ENCODE measurements at regions not wholly inside any gene's neighbourhood (a gene's known extent, or its start where the extent isn't known, plus 50 kb on each side); places are given as distances from the start of the nearest gene placed in this dataset.

DNA sequence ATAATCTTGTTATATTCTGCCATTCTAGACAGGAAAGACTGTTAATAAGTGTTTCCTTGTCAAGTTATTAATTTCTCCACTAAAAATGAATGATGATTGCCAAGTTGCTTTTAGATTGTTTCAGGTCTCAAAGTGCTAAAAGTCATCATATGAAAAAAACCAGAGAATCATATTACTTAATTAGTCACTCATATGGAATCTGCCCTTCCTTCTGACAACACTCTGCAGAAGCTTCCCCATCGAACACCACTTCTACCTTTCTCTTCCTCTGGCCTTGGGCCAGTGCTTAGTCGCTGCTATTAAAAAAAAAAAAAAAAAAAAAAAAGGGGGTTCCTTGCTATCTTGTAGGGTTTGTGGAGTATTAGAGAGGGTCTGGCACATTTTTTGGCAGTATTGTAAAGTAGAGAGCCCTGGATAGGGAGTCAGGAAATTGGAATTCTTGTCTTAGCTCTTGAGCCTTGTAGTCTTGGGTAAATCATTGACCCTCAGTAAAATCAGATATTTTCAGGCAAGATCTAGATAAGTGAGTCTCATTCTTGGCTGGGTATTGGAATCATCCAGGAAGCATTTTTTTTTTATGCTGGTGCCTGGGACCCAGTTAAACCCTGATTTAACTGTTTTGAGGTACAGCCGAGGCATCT is 141.7 kb upstream of the CCDC68 start:
- no peak overlapping the region for H3K4me3 ChIP-seq (ENCODE audit: control insufficient read depth, low read depth, low read length)
- no peak for TF ChIP-seq CTCF (IDR thresholded peaks at IDR 0.05; ENCODE audit: control insufficient read depth, insufficient read depth, low read depth, low read length, missing control alignments)
- no peak for DNase-seq (ENCODE audit: low read depth)

DNA sequence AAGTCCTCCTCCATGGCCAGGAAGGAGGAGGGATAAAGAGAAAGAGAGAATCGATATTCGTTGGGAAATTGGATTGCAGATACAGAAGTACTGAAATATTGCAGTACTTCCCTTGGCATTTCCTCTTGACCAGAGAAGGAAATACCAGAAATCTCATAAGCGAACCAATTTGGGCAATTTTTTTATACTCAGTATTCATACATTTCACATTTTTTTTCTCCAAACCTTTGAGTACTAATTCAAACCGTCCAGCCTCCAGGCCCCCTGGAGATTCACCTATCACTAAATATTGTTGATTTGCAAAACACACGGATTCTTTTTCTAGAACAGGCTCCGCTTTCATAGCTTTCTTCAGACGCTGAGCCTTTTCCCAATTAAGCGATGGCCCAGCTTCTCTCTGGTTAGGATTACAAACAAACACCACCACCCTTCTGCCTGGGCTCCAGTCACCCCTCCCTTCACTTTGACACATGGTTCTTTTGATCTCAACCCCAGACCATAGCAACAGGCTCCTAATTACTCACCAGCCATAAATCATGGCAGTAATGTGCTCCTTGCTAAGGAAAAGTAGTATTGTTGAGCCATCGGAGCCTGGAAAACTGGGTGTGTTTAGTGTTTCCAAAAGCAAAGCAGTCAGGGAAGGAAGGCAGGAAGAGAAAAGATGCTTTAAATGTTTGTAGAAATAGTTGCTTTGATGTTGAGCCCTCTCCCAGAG is 138.4 kb upstream of the CCDC68 start:
- H3K4me3 ChIP-seq (ENCODE audit: control insufficient read depth, low read depth, low read length), result no peak overlapping the region; the same call in 1 of the 2 replicates
- TF ChIP-seq CTCF (IDR thresholded peaks at IDR 0.05; ENCODE audit: control insufficient read depth, insufficient read depth, low read depth, low read length, missing control alignments), result no peak
- no peak for DNase-seq (ENCODE audit: low read depth)

DNA sequence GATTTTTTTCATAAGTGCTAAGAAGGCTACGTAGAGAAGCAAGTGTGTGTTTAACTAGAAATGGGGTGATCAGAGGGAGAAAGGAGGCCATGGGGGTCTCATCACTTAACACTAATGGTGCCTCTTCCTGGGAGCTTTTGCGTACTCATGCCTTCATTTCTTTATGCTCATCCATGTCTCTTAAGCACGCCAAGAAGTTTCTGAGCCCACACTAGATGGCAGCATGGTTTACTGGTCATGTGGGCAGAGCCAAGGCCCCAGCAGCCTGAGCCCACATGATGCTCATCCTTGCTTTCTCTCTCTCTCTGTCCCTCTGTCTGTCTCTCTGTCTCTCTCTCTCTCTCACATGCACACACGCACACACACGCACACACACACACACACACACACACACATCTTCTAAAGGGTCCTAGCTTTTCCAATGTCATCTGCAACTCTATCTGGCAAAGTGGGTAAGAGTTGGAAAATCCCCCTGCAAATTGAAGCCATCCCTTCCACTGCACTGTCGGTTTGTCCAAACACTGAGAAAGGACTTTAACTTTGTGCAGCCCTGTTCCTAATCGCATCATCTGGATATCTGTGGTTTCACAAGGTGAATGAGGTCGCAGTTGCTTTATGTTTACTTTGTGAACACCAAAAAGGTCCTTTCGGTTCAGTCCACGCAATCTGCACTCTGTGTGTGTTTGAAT is 137.1 kb upstream of the CCDC68 start:
- TF ChIP-seq CTCF (IDR thresholded peaks at IDR 0.05; ENCODE audit: control insufficient read depth, insufficient read depth, low read depth, low read length, missing control alignments), result peak; percentile 71
- H3K4me3 ChIP-seq (ENCODE audit: control insufficient read depth, low read depth, low read length), result no peak overlapping the region
- DNase-seq (ENCODE audit: low read depth), result peak; percentile 76

DNA sequence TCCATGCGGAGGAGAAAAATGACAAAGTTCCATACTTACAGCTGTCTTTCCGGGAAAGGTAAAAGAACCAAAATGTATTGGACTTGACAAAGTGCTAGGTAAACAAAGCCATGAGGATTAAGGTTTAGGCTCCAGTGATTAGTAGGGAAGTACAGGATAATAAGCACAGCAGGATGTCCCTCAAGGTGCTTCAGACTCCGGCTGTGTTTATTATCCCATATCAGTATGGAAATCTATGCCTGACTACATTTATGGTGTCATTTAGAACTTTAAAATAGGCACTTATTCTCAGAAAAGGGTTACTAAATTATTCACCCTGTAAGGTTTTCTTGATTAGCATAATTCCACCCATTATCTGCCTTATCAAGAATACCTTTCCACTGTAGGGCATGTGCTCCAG is 136.3 kb upstream of the CCDC68 start:
- no peak for DNase-seq (ENCODE audit: low read depth)
- H3K4me3 ChIP-seq (ENCODE audit: control insufficient read depth, low read depth, low read length), result no peak overlapping the region
- TF ChIP-seq CTCF (IDR thresholded peaks at IDR 0.05; ENCODE audit: control insufficient read depth, insufficient read depth, low read depth, low read length, missing control alignments), result no peak

GRCh38 chr18:55093808-55094207 is 134.5 kb upstream of the CCDC68 start:
- no peak for DNase-seq (ENCODE audit: low read depth)
- H3K4me3 ChIP-seq (ENCODE audit: control insufficient read depth, low read depth, low read length), result no peak overlapping the region
- no peak for TF ChIP-seq CTCF (IDR thresholded peaks at IDR 0.05; ENCODE audit: control insufficient read depth, insufficient read depth, low read depth, low read length, missing control alignments)

- no peak for TF ChIP-seq CTCF (IDR thresholded peaks at IDR 0.05; ENCODE audit: control insufficient read depth, insufficient read depth, low read depth, low read length, missing control alignments)
- DNase-seq (ENCODE audit: low read depth), result no peak
- no peak overlapping the region for H3K4me3 ChIP-seq (ENCODE audit: control insufficient read depth, low read depth, low read length)
These were observed 134.0 kb upstream of the CCDC68 start for GRCh38 chr18:55093295-55093694.

Measured in AG09309 (cell line).